ENCODE measurements at regions not wholly inside any gene's neighbourhood (a gene's known extent, or its start where the extent isn't known, plus 50 kb on each side); places are given as distances from the start of the nearest gene placed in this dataset.
"Not testable (repeated sequence)": the region's sequence is repeated elsewhere in the genome, so short reads cannot be mapped to it uniquely, and the experiment has no call there.

DNA sequence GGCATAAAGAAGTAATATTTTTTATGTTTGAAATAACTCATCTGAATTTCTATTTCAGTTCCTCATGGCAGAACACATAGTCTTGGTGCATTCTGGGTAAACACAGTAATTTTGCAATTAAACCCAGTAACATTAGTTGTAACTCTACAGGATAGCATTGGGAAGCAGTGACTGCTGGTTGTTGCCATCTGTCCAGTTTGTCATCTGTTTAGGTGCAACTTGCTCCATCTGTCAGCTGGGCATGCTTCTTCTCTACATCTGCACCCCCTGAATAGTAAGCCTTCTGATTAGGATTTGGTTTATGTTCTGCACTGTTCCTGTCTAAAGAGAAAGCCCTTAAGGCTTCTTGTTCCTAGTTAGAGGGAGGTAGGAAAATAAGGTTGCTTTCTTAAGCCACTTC lies 63.5 kb upstream of the CSNK1A1L start:
- Mint-ChIP-seq H3K27me3 (peaks cover 0 to 2% (median 0%) of the 10 kb centered on the region in 5 donors), H3K9me3 (peaks cover 0 to 8% (median 4%) of the 10 kb centered on the region in 9 donors), H3K36me3 (no peaks in the 10 kb centered on the region)

DNA sequence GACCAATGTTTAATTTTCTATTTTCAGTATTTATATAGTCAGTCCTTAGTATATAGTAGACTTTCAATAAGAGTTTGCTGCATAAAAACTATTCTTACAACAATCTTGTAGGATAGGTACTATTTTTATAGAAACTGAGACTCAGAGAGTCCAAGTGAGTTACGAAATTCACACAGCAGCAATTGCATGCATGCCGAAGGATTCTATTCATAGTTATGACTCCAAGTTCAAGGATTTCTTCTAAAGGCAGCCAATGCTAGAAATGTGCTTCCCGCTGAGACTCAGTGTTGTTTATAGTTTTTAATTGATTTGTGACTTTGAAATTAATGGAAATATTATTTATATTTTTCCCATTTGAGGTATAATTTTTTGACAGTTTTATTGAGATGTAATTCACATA lies 62.7 kb upstream of the CSNK1A1L start:
- no peaks in the 10 kb centered on the region for H3K36me3 Mint-ChIP-seq
- peaks cover 0 to 2% (median 0%) of the 10 kb centered on the region in 5 donors for H3K27me3 Mint-ChIP-seq
- POLR2A ChIA-PET: no interaction called here
- no peak overlapping the region for H3K27ac Mint-ChIP-seq
- H3K4me1 Mint-ChIP-seq: no peaks in the 10 kb centered on the region
- H3K9me3 Mint-ChIP-seq: peaks cover 0 to 10% (median 4%) of the 10 kb centered on the region in 9 donors
- no peak overlapping the region for H3K4me3 Mint-ChIP-seq
- DNase-seq: no peak
- no peak for ATAC-seq

More for the DNA sequence above, 63.5 kb upstream of the CSNK1A1L start:
- H3K4me1 Mint-ChIP-seq: no peaks in the 10 kb centered on the region
- no peak overlapping the region for H3K4me3 Mint-ChIP-seq
- DNase-seq (no peak), ATAC-seq (no peak)
- POLR2A ChIA-PET: no interaction called here
- H3K27ac Mint-ChIP-seq: no peak overlapping the region

DNA sequence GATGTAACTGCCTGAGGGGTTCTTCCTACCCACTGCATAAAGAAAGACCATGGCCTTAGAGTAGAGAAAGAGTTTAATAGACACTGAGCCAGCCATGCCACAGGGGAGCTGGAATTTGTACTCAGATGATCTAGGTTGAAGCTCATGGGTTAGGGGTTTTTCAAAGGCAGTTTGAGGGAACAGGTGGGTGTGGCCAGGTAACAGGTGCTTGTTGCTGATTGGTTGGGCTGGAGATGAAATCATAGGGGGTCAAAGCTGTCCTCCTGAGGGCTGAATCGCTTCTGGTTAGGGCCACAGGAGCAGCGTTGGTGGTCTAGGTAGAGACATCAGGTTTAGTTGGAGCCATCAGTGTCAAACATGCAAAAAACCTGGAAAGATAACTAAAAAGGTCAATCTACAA lies 59.2 kb upstream of the CSNK1A1L start:
- Mint-ChIP-seq H3K4me1 (no peaks in the 10 kb centered on the region), H3K36me3 (peaks cover 0 to 19% (median 0%) of the 10 kb centered on the region in 3 donors), H3K27ac (no peak overlapping the region), H3K9me3 (peaks cover 0 to 38% (median 21%) of the 10 kb centered on the region in 9 donors), H3K4me3 (no peak overlapping the region), H3K27me3 (peaks cover 0 to 3% (median 1%) of the 10 kb centered on the region in 5 donors)
- ATAC-seq (no peak), DNase-seq (no peak)
- POLR2A ChIA-PET: no interaction called here

DNA sequence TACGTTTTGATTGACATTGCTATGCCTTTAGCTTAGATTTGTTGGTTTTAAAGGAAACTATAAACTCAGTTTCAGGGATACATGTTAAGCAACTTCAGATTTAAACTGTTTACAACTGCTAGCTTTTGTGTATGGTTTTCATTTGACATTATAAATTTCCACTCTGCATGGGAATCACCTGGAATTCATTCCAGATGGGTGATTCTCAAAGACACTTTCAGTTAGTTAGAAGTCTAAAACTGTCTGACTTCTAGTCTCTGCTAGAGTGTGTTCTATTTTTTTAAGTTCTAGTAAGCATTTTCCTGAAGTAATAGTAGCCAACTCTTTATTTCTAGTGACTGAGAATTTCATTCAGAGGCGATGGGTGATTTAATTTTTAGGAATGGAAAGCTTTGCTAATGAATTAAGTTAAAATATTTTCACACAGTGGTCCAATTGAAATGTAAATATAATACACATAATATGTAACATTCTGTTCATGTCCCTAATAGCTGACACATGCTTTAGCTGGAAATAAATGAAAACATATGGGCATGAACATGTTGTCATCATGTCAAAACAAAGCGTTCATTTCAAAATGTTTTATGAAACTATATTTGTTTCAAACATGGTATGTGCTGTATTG lies 58.3 kb upstream of the CSNK1A1L start:
- Mint-ChIP-seq H3K4me1 (no peaks in the 10 kb centered on the region), H3K4me3 (no peak overlapping the region), H3K36me3 (peaks cover 0 to 19% (median 0%) of the 10 kb centered on the region in 3 donors), H3K9me3 (peaks cover 0 to 45% (median 21%) of the 10 kb centered on the region in 9 donors), H3K27ac (no peak overlapping the region), H3K27me3 (peaks cover 0 to 11% (median 1%) of the 10 kb centered on the region in 5 donors)
- ATAC-seq: no peak
- POLR2A ChIA-PET: no interaction called here
- DNase-seq: no peak

DNA sequence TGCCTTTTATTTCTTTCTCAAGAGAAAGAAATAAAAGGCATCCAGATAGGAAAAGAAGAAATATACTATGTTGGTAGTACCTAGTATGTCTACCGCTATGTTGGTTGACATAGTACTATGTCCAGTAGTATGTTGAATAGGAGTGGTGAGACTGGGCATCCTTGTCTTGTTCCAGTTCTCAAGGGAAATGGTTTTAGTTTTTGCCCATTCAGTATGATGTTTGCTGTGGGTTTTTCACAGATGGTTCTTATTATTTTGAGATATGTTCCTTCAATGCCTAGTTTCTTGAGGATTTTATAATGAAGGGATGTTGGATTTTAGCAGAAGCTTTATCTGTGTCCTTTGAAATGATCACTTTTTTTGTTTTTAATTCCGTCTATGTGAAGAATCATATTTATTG lies 53.0 kb upstream of the CSNK1A1L start:
- POLR2A ChIA-PET: no interaction called here
- Mint-ChIP-seq H3K4me3 (no peak overlapping the region), H3K27ac (no peak overlapping the region)

DNA sequence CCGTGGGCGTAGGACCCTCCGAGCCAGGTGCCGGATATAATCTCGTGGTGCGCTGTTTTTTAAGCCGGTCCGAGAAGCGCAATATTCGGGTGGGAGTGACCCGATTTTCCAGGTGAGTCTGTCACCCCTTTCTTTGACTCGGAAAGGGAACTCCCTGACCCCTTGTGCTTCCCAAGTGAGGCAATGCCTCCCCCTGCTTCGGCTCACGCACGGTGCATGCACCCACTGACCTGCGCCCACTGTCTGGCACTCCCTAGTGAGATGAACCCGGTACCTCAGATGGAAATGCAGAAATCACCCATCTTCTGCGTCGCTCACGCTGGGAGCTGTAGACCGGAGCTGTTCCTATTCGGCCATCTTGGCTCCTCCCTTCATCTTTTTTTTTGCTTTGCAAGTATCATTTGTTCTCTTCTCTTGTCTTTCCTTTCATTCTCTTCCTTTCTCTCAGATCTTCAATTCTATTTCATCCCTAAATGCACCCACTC lies 50.2 kb upstream of the CSNK1A1L start:
- ATAC-seq, H3K27ac Mint-ChIP-seq, DNase-seq, POLR2A ChIA-PET, H3K4me1 Mint-ChIP-seq, H3K4me3 Mint-ChIP-seq: not testable (repeated sequence)
- H3K27me3 Mint-ChIP-seq: peaks cover 0 to 13% (median 3%) of the 10 kb centered on the region in 5 donors
- H3K36me3 Mint-ChIP-seq: peaks cover 0 to 16% (median 0%) of the 10 kb centered on the region in 3 donors
- H3K9me3 Mint-ChIP-seq: peaks cover 0 to 28% (median 24%) of the 10 kb centered on the region in 9 donors

More for the DNA sequence above, 53.0 kb upstream of the CSNK1A1L start:
- Mint-ChIP-seq H3K36me3 (peaks cover 0 to 25% (median 0%) of the 10 kb centered on the region in 3 donors), H3K9me3 (peaks cover 0 to 51% (median 29%) of the 10 kb centered on the region in 9 donors), H3K4me1 (peaks cover 0 to 2% (median 0%) of the 10 kb centered on the region in 4 donors), H3K27me3 (peaks cover 0 to 16% (median 3%) of the 10 kb centered on the region in 5 donors)
- DNase-seq: no peak
- no peak for ATAC-seq
